Smooth muscle cell of the brain vasculature (primary cell): ENCODE measurements at regions not wholly inside any gene's neighbourhood (a gene's known extent, or its start where the extent isn't known, plus 50 kb on each side); places are given as distances from the start of the nearest gene placed in this dataset.

Experiments
- DNase-seq: peaks from one replicate; pipeline ENCODE4 v3.0.0-alpha.2; 2012; ENCODE audit warnings: low read depth, low spot score

DNA sequence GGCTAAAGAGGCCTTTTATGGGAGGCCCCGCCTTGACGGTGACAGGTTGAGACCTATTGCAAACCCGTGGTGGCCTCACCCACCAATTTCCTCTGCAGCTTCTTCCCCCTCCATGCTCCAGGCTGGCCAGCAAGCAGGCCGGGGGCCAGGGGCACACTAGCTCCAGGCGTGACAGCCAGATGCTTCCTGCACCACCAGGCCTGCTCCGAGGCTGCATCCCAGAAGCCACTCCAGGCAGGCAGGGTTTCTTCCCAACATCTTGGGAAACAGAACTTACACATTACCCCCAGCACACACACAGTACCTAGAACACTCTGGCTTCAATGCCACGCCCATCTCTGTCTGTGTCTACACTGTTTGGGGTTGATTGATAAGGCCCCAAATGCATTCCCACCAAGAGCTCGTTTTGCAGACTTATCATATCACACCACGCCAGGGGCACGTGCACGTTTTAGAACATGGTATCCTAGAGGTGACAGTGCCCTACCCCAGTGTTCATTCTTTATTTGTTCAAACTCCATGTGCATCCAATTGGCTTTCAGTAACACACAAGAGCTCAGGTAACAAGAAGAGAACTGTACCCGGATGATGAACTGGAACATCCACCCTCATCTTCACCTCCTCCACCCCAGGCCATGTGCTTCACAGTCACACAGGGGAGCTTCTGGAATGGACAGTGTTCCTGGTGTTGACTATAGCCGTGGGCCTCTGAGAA, 221.4 kb upstream of the RREB1 start:
- DNase-seq, result no peak

DNA sequence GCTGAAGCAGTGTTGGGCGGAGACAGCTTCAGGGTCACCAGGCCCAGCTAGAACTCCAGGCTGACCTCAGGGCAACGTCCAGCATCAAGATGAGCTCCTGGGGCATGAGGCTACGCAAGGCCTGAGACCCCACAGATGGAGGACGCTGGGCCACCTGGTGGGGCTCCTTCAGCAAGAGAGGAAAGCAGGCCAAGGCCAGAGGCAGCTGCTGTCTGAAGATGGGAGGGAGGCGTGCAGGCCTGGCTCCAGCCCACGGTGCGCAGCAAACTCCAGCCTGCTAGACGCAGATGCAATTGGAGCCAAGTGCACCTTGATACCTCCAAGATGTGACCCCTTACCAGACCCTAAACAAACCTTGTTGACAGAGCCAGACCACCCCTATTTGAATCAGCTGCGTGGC, 220.9 kb upstream of the RREB1 start:
- no peak for DNase-seq

DNA sequence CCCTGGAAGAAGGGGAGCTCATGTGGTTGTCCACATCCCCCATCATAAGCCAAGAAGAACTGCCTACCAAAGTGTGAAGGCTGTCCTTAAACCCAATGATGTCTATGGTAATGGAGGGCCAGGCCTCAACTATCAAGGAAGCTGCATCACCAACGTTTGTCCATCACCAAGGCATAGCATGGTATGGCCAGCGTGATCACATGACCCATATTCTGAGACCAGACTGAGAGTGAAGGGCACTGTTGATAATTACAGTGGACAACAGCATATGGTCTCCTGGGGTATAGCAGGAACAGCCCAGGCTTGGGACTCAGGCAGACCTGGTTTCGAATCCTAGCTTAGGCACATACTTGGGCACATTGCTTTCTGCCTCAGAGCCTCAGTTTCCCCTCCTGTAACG, 218.2 kb upstream of the RREB1 start:
- DNase-seq, result no peak

DNA sequence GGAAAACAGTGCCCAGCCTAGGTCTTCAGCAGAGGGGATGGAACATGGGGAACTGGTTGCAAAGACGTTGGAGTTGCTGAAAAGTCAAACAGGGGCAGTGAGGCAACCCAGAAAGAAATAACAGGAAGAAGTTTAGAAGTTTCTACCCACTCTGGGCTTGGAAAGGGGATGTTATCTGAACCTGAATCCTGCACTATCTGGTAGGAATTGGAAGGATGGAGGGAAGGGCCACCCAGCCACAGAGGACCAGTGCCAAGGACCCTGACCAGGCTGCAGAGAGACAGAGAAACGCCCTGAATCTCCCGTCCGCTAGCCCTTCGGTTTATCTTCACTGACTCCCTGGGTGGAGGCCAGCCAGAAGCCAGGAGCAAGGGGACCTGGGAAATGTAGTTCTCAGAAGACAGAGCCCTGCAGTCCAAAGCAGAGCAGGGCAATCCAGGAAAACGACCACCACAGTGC, 217.3 kb upstream of the RREB1 start:
- no peak for DNase-seq

DNA sequence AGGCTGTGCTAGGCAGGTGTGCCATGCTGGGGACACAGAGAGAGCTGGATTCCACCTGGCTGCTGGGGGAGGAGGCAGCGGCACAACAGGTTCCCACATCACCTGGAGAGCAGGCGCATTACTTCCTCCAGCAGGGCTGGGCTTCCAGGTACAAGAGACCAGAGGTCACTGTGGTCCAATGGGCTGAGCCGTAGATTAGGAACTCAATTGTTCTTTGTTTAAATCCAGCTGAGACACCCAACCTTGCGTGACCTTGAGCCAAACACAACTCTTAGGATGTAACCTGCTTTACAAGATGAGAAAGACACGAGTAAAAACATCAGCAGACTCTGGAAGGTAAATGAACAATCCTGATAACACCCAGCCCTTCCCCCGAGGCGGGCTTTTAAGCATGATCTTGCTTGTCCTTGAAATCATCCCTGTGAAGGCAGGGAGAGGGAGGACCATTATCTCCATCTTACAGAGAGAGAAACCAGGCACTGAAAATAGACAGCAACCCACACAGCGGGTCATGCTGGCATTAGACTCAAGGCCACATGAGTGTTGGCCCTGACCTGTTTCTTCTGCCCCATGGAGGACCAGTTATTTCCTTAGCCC, 216.5 kb upstream of the RREB1 start:
- no peak for DNase-seq

DNA sequence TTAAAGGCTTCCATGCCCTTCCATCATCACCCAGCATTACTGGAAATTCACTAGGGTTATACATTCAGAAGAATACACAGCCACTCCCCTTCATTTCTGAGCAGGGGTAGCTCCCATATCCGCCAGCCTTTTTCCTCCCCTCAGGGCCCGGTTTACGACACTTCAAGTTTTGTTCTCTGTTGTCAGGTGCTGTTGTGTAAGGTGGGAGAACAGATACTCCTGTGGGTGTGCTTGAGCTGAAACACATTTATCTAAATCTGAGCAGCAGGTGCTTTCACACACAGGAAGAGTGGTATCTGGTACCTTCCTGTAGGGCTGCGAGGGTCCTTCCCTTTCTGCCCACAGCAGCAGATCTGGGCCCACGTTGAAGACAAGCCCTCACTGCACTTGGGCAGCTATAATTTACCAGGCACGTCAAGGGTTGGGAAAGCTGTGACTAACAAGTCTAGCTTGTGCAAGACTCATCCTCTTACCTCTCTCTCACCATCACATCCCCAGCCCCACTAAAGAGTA, 215.8 kb upstream of the RREB1 start:
- no peak for DNase-seq

GRCh38 chr6:6892744-6893583, 214.8 kb upstream of the RREB1 start:
- no peak for DNase-seq

DNA sequence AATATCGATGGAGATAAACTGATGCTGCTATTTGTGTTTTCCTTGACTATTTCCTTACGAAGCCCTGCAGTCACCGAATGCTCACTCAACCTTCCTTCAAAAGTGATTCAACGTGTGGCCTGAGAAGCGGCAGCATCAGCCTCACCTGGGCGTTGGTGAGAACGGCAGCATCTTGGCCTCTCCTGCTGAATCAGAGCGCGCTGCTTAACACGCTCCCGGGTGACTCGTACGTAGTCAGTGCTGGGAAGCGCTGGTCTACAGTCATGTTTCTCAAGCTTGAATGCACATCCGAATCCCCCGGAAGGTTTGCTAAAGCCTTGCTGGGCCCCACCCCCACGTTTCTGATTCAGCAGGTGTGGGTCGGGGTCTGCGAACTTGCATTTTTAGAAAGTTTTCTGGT, 214.1 kb upstream of the RREB1 start:
- DNase-seq, result no peak

GRCh38 chr6:6895929-6896328, 211.8 kb upstream of the RREB1 start:
- no peak for DNase-seq

DNA sequence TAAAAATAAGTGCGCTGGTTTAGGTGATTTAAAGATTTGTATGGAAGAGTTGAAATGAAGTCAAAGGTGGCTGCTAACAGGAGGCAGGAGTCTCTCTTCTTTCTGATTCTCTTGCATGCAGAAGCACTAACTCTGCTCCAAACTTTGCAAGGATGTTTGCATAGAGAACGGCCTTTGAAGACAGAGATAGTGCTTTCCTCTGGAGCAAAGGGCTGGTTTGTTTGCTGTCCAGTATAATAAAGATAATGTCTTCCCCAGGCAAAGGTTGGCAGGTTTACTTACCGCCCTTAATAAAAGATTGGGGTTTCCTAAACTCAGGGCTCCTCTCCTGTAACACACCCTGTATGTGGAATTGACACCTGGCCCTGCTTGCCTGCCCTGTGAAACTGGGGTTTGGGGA, 210.6 kb upstream of the RREB1 start:
- DNase-seq, result no peak

DNA sequence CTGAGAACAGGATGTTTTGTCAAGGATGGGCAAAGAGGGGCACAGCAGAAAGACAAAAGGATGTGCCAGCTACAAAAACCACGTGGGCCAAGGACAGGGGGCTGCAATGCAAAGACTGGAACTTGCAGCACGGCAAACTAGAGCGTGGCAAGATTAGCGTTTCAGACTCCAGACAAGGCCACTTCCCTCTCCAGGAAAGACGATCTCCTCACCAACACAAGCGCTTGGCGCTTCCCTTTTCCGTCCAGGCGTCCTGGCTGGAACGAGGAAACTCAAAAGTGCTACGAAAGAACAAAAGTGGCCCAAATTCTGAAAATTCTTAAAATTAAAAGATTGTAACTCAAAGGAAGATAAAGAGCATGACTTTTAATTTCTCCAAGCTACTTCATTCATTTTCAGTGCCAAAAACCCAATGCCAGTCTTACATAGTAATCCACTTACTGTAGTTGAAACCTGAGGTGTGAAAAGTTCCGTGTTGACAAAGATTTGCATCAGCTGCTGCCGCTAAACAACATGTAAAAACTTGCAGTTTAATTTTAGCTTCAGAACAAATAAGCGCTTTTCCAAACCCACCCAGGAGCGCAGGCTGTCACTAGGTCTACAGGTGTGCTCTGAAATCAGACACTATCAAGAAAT, 207.1 kb upstream of the RREB1 start:
- no peak for DNase-seq

DNA sequence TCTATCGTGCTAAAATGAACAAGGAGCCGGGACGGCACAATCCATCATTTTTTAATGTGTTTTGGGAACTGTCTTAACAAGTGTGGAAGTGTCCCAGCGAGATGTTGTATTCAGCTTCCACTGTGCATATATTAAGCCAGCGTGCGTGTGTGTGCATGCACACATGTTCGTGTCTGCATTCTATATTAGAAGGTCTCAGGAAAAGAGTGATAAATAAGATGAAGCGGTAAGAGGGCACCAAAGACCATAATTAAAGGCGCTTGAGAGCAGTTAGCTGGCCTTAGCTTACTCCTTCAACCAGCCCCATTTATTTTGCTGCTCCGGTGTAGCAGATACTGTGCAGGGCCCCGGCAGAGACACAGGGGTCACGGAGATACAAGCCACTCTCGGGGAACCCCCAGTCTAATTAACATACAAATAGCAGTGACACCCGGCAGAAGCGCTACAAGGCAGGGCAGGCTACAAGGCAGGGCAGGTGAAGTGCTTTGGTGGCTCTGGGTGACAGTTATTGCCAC, 206.5 kb upstream of the RREB1 start:
- no peak for DNase-seq

- DNase-seq, result no peak
Observed at GRCh38 chr6:6901945-6902344, 205.8 kb upstream of the RREB1 start.

- no peak for DNase-seq
Observed at GRCh38 chr6:6905961-6906518, 201.7 kb upstream of the RREB1 start.

GRCh38 chr6:6906570-6907213, 201.1 kb upstream of the RREB1 start:
- no peak for DNase-seq

GRCh38 chr6:6907286-6907685, 200.5 kb upstream of the RREB1 start:
- no peak for DNase-seq

GRCh38 chr6:6908121-6908520, 199.6 kb upstream of the RREB1 start:
- no peak for DNase-seq

DNA sequence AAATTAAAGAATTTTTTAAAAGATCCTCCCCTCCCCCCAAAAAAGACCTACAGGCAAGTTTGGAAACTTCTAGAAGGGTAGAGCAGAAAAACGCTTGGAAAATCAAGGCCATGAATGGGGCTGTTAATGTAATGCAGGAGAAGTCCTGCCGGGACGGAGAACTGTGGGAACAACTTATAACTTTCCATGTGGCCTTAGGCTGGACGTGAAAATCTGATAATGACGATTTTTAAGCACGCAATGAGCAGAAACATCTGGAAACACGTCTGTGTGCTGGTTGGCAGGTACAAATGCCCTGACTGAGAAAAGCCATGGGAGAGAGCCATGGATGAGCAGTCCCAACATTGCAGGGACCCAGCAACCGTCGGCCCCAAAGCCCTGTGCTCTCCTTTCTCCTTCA, 198.7 kb upstream of the RREB1 start:
- DNase-seq, result no peak

GRCh38 chr6:6910734-6911295, 196.9 kb upstream of the RREB1 start:
- no peak for DNase-seq

GRCh38 chr6:6911391-6911790, 196.4 kb upstream of the RREB1 start:
- DNase-seq, result no peak
